ENCODE measurements at regions not wholly inside any gene's neighbourhood (a gene's known extent, or its start where the extent isn't known, plus 50 kb on each side); places are given as distances from the start of the nearest gene placed in this dataset.

DNA sequence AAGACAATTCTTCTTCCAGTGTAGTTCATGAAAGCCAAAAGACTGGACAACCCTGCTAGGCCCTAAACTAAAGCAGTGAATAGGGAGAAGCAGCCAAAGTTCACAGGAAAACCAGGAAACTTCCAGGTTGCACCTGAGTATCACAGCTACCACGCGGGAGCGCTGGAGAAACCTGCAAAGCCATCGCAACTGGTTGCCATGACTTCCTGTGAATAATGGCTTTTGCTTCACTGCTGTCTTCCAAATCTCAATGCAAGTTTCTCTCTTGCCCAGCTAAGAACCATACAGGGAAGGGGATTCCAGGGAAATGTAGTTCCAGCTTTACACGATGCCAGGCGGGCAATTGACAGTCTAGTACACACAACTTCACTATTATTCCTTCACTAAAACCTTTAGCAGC is 114.1 kb downstream of the GXYLT1 start:
- TF ChIP-seq RAD21 (conservative IDR thresholded peaks at IDR 0.05): no peak
- TF ChIP-seq, protein P1, sequence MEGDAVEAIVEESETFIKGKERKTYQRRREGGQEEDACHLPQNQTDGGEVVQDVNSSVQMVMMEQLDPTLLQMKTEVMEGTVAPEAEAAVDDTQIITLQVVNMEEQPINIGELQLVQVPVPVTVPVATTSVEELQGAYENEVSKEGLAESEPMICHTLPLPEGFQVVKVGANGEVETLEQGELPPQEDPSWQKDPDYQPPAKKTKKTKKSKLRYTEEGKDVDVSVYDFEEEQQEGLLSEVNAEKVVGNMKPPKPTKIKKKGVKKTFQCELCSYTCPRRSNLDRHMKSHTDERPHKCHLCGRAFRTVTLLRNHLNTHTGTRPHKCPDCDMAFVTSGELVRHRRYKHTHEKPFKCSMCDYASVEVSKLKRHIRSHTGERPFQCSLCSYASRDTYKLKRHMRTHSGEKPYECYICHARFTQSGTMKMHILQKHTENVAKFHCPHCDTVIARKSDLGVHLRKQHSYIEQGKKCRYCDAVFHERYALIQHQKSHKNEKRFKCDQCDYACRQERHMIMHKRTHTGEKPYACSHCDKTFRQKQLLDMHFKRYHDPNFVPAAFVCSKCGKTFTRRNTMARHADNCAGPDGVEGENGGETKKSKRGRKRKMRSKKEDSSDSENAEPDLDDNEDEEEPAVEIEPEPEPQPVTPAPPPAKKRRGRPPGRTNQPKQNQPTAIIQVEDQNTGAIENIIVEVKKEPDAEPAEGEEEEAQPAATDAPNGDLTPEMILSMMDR (IDR thresholded peaks at IDR 0.05; ENCODE audit: poor library complexity, severe bottlenecking): no peak

Measured in neural cell (in vitro differentiated cells).